Germinal center (tissue), 1 donor: ENCODE measurements at regions not wholly inside any gene's neighbourhood (a gene's known extent, or its start where the extent isn't known, plus 50 kb on each side); places are given as distances from the start of the nearest gene placed in this dataset.

Experiments
- DNase-seq: peaks from one replicate; pipeline ENCODE4 v3.0.0; 2012; ENCODE audit warnings: mixed read lengths, low spot score

GRCh38 chr7:157482025-157482424 lies 145.2 kb downstream of the DNAJB6 start:
- DNase-seq = no peak

- no peak for DNase-seq
These were observed 145.8 kb downstream of the DNAJB6 start for GRCh38 chr7:157482517-157483087.

GRCh38 chr7:157483515-157483914 lies 146.7 kb downstream of the DNAJB6 start:
- DNase-seq = no peak

- DNase-seq = no peak
These were observed 147.2 kb downstream of the DNAJB6 start for GRCh38 chr7:157483971-157484410.

GRCh38 chr7:157484411-157485081 lies 147.7 kb downstream of the DNAJB6 start:
- DNase-seq = no peak

GRCh38 chr7:157485361-157485831 lies 148.6 kb downstream of the DNAJB6 start:
- no peak for DNase-seq

- DNase-seq = no peak
These were observed 149.4 kb downstream of the DNAJB6 start for GRCh38 chr7:157486007-157486755.

- no peak for DNase-seq
These were observed 150.4 kb downstream of the DNAJB6 start for GRCh38 chr7:157487046-157487770.

- no peak for DNase-seq
These were observed 151.5 kb downstream of the DNAJB6 start for GRCh38 chr7:157488281-157488680.

GRCh38 chr7:157488966-157489365 lies 152.2 kb downstream of the DNAJB6 start:
- DNase-seq = no peak
